ENCODE measurements at regions not wholly inside any gene's neighbourhood (a gene's known extent, or its start where the extent isn't known, plus 50 kb on each side); places are given as distances from the start of the nearest gene placed in this dataset.

DNA sequence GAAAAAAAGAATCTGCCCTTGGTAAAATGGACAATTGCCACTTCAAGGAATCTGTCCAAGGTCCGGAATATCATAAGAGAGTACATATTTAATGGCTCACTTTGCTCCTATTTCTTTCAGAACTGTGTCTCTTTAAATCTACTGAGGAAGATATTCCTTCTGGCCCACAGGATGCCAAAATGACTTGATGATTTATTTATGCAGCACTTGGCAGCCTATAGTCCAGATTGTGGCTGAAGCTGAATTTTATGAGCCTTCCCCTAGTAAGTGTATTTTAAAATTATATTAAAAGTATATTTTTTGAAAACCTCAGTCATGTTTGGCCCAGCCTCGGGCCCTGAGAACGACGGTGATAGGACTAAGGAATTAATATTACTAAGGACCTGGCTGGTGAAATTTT is 465.1 kb upstream of the HNRNPA3 start:
- no peak for DNase-seq

DNA sequence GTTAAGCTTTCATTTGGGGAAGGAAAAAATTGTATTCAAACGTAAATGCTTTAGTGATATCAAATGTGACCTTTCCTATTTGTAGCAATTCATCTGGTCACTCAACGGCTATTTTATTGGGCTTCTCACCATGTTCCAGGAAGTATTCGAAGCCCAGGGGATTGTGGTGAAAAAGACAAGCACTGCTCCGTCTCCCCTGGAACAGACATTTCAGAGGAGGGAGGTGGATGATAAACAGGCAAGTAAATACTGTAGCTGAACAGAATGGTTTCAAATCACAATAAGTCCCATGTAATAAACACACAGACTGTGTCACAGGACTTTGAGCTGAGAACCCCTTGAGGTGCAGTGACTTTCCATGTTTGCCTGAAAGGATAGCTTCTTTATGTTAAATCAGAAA is 464.7 kb upstream of the HNRNPA3 start:
- DNase-seq, result no peak

DNA sequence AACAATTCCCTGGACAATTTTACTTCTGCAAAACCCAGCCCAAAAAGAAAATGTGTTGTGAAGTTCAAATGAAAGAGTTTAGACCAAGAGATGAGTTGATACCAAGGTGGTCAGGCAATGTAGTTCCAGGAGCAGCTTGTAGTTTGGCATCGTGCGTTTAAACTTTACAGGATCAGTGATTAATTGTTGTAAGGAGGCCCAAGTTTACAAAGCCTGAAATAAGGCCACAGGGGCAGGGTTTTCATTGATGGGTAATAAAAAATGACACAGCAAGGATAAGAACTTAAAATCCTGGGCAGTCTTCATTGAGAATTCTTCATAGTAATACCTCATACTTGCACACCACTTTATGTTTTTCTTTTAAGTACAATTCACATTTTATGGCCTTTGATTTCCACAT is 463.9 kb upstream of the HNRNPA3 start:
- no peak for DNase-seq

DNA sequence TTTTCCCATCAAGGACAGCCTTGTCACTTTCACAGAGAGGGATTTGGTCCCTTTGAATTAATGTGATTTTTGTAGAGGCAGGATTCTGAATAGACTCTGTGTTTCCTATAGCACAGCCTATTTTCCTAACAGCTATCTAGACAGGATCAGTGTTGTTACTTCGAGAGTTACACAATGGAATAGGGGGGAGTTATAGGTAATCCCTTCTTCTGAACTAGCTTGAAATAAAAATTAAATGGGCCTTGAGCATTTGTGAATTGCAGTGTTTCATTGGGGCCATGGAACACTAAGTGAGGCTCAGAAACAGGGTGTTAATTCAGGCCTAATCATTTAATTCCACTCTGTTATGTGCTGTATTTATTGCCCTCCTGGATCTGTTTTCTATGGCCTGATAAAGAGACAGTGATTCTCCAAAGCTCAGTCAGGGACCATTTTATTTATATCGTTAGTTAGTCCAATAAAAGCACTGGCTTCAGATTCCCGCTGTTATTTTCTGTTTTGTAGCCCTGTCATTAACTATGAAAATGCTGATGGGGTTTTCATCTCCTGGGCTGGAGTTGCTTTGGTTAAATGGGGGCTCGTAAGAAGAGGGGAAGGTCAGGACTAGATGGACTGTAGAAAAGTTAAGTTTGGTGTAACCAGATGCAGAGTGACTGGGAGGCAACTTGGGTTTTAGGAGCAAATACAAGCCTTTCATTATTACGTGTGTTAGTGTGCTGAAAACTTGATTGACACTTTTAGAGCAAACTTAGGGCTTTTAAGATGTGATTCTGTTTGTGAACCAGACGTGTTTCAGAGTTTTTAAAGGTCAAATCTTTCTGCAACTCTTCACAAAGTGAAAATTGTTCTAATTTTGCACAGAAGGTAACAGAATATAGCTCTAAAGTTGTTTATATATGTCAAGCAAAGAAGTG is 461.0 kb upstream of the HNRNPA3 start:
- no peak for DNase-seq

DNA sequence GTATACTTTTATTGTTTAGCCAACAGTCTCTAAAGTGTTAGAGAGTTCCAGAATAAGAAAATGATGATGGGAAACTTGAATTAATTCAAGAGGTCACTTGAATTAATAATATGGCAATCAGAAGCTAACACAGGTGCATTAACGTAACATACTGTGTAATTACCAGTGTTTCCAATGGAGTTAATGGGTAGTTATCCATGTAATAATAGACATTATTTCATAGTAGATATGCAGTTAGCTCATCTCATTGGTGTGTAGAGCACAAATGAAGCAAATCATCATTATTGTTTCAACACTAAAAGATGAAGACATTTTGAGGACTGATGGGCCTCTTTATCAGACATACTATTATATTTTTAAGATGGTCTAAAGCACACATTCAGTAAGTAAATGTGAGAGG is 460.3 kb upstream of the HNRNPA3 start:
- no peak for DNase-seq

DNA sequence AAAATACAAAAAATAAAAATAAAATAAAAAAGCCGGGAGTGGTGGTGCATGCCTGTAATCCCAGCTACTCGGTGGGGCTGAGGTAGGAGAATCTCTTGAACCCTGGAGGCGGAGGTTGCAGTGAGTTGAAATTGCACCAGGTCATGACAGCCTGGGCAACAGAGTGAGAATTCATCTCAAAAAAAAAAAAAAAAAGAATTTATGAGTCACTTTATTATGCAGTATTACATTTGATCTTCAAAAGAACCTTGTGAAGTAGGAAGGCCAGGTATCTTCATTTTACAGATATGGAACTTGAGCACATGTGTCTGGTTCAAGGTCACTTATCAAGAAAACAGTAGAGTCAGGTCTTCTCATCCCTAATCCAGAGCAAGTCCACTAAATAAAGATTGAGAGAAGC is 459.4 kb upstream of the HNRNPA3 start:
- DNase-seq, result no peak

DNA sequence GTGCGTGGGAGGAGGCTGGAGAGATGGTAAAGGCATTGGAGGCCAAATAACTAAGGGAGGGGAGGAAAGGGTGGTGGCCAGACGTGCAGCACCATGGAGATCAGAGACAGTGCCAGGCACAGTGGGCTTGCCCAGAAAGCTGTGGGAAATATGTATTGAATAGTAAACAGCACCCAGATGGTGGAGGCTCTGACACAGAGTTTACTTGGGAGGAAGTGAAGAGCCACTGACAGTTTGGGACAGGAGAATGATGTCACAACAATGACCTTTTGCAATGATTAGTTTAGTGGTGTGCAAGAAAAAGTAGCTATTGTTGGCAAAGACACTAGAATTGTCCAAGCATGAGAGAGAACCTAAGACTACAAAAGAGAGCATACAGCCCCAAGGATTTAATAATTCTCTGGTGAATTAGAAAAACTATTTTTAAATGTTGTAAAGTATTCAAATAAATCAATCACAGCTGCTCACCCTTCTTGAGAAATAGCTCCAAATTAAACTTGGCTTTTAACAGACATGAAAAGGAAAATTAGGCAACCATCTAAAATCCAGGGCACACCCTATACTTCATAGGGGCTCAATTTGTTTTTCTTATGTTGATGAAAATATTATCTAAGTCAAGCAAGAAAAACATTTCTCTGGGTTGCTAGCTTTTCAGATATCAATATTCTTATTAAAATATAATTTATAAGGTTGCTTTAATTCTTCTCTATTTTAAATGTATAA is 458.7 kb upstream of the HNRNPA3 start:
- DNase-seq, result no peak

DNA sequence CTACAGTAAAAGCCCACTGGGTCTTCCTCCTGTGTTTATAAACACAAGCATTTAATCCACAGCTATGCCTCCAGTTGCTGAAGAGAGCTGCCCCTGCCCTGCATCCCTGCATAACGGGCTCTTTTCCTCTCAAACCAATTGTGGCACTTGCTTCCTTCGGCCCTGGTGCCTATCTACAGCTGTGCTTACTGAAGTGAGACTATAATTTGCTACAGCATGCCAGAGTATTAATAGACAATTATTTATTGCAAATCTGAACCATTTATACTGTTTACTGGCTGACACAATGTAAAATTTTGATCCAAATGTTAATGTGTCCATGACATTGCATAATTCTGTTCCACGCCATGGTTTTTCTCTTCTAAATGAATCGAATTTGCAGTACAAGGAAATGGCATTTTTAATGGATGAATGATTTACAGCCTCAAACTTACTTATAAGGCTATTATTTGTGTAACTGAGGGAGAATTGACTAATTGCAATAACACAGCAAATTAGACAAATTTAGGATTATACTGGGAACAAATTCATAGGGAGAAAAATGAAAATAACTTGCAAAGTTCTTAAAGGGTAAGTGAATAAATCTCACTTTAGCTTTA is 457.0 kb upstream of the HNRNPA3 start:
- no peak for DNase-seq

DNA sequence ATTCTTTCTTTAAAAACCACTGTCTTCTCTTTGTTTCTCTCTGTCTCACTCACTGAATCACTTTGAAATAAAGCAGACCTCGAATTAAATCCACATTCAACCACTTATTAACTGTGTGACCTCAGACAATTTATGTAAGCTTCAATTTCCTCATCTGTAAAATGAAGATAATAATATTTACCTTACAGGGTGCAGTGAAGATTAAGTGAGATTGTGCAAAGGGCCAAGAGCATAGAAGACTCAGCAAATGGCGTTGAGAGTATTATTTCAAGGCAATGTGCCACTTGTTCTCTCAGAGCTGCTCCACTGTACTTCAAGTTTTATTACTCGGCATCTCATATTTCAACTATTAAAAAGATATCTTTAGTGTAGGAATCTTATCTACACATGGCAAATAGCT is 454.2 kb upstream of the HNRNPA3 start:
- DNase-seq, result no peak

DNA sequence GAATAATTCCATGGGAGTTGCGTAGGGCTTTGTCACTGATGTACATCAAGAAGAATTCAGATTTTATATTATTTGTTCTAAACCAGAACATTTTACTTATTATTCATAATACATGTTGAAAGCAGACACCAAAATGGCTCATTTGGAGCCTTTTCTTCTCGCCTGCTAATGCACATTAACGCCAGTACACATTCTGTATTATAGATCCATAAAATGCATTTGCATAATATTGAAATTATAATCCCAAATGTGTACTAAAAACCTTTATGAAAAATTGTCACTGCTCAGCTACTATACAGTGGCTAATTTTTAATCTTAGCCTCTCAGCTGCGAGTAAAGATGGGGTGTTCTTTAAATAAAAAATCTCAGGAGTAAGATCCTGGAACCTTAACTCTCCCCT is 452.2 kb upstream of the HNRNPA3 start:
- DNase-seq, result no peak

DNA sequence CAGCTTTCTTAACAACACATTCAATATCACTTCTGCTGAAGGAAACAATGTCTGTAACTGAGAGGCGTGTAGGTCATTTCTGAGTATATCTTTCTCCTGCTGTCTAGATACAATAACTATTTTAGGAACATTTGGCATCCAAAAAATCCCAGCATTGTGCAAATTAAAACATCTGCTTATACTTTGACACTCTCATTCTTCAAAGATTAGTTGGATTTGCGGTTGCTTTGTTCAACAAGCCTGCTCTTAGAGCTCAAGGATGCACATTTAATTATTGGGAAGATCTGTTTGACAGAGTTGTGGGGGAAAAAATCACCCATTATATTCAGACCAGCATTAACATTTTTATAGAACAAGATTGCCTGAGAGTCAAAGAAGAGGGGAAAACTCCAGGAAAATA is 449.5 kb upstream of the HNRNPA3 start:
- DNase-seq, result no peak

DNA sequence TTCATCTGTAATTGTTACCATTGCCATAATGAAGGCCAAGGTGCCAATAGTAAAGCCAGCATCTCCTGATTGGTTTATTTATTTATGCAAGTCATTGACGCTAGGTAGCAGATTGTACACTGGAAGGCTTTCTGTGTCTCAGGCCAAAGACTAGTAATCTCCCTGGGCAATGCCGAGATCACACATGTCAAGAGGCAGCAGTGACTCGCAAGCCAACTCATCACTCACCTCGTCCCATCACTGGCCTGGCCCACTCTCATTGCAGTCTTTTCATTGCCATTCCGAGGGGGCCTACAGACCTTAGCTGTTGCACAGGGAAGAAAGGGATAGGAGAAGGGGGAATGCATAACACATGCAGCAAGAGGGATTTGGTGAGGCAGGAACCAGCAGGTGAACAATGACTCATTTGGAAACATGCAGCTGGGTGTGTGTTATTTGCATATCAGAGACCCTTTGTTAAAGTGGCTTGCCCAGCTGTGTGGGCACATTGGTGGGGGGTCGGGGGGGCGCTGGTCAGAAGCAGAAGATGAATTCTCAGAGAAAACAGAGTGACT is 448.7 kb upstream of the HNRNPA3 start:
- no peak for DNase-seq

DNA sequence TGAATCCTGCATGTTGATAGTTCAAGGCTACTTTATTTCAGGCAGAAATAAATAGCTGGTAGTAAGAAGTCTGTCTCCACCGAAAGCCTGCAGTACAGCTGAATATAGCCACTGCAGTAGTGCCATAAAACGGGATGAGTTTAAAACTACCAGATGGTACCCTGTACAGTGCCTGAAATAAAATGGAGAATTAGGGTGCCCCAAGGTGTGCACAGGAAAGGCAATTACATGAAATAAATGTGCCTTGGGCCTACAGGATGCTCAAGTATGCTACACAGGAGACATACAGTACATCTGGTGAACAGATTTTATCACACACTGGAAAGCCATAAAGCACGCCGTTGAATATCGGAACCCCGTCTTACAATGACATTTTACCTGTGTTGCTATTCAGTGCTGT is 447.7 kb upstream of the HNRNPA3 start:
- no peak for DNase-seq

DNA sequence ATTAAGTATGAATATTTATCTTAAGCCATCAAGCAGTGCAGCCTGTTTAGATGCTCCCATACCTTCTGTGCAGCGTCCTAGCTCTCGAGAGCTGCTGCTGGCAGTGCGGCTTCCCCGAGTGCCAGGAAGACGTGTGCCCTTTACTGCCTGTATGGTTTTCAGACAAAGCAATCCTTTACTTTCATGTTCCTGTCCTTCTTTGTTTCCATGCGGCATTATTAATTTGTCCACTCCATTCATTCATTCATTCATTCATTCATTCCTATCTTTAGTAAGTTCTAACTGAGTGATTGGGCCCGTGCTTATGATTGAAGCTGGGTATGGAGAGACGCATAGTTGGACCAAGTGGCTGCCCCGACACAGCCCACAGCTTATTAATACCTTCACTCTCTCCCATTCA is 446.6 kb upstream of the HNRNPA3 start:
- no peak for DNase-seq

DNA sequence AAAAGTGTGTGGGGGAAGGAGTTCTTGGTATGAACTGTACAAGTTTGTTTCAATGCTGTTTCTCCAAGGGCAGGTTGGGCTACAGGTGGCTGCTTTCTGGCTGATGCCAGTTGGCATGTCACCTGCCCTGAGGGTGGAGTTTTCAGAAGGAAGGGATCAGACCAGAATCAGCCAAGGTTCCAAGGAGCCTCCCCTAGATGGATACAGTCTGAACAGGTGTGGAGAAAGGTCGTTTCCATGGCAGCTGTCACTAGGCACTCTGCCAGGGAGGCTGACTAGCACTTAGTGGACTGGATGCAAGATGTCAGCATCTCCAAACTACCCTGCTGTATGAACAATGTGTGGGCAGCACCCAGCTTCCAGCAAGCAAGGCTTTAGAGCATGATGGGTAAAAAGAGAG is 444.4 kb upstream of the HNRNPA3 start:
- no peak for DNase-seq

DNA sequence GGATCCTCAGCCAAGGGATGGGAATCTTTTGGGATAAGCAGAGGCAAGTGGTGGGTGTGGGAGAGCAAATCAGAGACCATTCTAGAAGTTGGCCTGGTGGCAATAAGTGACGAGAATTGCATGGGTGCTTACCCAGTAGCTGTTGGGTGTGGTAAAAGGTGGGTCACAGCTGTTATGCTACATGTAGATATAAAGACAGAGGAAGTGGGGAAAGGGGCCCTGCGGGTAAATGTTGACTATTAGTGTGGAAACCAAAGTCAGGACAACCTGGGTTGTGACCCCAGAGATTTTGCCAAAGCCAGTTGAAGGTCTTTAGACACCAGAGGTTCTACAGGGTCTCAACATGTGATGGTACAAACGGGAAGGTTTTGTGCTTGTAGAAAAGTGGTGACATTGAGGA is 443.6 kb upstream of the HNRNPA3 start:
- DNase-seq, result no peak

DNA sequence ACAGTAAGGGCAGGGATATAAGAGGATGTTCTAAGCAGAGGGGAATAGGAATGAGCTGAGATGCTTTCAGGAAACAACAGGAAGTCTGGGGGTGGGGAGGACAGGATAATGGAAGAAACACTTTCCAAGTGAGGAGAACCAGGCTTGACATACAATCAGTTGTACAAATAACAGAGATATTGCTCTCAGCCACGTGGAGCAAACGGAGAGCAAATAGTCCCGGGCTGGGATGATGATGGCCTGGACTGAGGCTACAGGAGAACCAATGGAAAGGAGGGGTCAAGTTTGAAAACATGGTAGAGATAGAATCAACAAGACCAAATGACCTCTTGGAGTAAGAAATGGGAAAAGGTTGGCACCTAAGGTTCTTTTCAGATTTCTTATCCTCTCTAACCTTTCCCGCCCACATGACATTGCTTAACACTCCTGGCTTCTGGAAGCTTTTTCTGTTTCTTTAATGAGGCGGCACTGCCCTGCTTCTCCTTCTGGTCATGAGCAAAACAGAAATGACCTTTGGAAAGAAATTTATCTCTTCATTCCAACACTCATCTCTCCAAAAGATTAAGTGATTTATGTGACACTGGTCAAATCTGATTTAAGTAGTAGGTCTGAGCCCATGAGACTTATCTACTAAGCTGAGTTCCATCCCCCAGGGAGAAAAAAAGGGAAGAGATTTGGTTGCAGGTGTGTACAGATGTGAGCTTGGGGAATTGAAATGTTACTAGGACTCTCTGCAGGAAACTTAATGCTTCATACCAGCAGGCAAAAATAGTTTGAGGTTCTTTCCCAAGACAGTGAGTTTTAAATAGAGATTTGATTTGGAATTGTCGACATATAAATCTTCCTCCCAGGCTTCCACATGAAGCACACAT is 442.9 kb upstream of the HNRNPA3 start:
- DNase-seq, result no peak

DNA sequence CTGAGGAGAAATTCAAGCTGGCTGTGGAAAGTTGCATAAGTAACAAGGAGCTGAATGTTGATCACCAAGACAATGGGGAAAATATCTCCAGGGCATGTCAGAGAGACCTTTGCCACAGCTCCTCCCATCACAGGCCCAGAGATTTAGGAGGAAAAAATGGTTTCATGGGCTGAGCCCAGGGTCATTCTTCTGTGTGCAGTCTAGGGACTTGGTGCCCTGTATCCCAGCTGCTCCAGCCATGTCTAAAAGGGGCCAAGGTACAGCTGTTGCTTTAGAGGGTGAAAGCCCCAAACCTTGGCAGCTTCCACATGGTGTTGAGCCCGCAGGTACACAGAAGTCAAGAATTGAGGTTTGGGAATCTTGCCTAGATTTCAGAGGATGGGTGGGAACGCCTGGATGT is 439.8 kb upstream of the HNRNPA3 start:
- no peak for DNase-seq

DNA sequence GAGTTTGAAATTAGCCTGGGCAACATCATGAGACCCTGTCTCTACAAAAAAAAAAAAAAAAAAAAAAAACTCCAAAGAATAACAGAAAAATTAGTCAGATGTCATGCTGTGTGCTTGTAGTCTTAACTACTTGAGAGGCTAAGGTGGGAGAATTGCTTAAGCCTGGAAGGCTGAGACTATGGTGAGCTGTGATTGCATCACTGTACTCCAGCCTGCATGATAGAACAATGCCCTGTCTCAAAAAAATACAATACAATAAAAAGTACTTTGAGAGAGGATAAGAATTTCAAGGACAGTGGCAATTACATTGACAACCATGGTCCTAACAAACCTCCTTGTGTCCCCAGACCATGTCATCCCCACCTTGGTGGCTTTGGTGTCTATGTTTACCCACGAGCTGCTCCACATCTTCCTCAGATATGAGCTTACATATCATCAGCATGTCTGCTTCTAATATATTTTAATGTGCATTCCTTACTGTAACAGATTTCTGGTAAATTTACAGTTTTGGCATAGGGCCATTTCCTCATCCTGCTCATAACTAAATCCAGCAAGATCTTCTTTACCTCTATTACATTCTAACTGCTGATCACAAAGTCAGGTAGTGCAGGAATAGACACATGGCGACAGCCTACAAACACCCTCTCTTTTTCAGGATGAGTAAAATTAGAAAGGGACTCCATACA is 437.7 kb upstream of the HNRNPA3 start:
- no peak for DNase-seq

DNA sequence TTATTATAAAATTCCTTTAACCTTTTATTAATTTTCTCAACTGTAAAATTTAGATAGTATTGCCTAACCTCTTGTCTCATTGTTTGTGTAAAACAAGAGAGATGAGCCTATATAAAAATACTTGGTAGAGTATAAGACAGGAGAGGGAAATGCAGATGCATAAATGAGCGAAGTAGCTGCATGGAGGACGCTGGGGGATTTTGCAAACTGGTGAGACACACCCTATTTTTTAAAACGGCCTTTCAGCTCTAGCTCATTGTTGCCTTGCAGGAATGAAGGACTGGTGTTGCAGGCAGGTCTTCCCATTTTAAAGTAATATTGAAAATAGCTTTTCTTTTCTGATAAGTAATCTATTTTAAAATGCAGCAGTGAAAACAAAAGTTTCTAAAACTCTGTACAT is 435.3 kb upstream of the HNRNPA3 start:
- DNase-seq, result no peak

DNA sequence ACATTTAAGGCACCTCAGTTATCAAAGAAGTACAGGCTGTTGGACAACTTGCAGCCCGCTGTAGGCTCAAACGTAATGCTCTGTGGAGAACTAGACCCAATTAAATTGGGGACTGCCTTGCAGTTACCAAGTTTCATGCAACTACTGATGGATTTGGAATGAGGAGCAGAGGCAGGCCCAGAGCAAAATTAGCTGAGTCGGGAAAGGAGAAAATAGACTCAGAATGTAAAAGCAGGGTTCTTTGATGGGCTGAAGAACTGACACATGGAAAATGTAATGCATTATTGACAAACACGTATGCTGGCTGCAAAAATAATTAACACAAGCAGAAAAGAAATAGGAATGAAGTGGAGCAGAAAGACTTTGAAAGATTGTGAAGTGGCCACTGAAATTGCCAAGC is 432.7 kb upstream of the HNRNPA3 start:
- DNase-seq, result no peak

DNA sequence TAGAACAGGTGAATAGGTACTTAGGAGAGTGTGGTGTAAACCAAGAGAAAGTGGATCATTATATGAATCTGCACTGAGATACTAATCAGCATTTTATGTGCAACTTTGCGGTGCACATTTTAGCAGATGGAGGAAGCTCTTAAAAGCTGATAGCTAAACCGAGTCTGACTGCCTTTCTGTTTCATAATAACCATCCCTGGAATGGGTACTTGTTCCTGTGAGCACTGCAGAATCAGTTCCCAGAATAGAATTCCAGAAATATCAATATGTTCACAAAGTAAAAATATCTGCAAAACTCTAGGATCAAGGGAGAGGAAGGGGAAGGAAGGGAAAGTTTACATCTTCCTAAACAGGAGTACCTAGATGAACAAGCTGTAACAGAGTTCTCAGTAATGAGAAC is 432.2 kb upstream of the HNRNPA3 start:
- DNase-seq, result no peak
